ENCODE measurements at regions not wholly inside any gene's neighbourhood (a gene's known extent, or its start where the extent isn't known, plus 50 kb on each side); places are given as distances from the start of the nearest gene placed in this dataset.

DNA sequence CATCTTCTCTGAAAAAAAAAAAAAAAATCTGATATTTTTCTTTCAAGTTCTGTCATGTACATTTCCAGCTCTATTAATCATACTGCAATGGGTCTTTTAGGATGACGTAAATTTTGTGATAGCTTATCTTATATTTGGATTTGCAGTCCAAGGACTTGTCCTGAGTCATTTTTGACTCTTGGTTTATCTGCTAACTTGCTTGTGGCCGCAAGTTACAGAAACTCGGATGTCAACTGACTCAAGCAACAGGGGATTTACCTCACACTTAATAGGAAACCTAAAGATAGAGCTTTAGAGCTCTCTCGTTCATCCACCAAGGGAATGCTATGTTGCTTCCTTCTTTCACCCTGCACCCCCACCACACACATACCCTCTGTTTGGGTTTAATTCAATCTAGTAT is 1433.8 kb upstream of the TENM3 start:
- H3K36me3 ChIP-seq: no peaks in the 10 kb centered on the region
- no peak for ATAC-seq
- no peaks in the 10 kb centered on the region for H3K9me3 ChIP-seq
- H3K4me1 ChIP-seq: no peaks in the 10 kb centered on the region
- intact Hi-C loops (cut with DNase I): no loop called here
- no peak overlapping the region for H3K27ac ChIP-seq
- 45 to 58% methylated on average over 4 of the region's 4 CpGs for WGBS, 2 donors
- TF ChIP-seq, protein P1, sequence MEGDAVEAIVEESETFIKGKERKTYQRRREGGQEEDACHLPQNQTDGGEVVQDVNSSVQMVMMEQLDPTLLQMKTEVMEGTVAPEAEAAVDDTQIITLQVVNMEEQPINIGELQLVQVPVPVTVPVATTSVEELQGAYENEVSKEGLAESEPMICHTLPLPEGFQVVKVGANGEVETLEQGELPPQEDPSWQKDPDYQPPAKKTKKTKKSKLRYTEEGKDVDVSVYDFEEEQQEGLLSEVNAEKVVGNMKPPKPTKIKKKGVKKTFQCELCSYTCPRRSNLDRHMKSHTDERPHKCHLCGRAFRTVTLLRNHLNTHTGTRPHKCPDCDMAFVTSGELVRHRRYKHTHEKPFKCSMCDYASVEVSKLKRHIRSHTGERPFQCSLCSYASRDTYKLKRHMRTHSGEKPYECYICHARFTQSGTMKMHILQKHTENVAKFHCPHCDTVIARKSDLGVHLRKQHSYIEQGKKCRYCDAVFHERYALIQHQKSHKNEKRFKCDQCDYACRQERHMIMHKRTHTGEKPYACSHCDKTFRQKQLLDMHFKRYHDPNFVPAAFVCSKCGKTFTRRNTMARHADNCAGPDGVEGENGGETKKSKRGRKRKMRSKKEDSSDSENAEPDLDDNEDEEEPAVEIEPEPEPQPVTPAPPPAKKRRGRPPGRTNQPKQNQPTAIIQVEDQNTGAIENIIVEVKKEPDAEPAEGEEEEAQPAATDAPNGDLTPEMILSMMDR (IDR thresholded peaks at IDR 0.05): no peak
- H3K27me3 ChIP-seq: peaks cover 0 to 3% (median 0%) of the 10 kb centered on the region in 7 donors
- no peak for DNase-seq
- H3K4me3 ChIP-seq: no peak overlapping the region

DNA sequence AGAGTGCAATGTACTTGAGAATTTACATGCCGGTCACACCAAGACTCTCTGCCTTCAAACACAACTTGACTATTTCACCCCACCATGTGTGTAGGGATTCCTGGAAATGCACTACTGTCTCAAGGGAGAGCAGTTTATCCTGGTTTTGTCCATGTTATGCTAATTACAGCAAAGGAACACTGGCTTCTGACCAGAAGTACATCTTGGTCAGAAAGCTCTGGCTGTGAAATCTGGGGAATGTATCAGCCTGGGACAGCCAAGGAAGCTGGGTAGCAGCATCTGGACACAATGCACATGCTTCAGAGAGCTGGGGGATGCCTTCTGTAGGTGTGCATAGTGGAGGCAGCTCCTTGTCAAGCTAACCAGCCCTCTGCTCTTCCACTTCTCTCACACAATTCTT is 1432.6 kb upstream of the TENM3 start:
- Histone ChIP-seq H3K27me3 (peaks cover 0 to under 1% (median 0%) of the 10 kb centered on the region in 7 donors), H3K36me3 (no peaks in the 10 kb centered on the region), H3K27ac (no peak overlapping the region), H3K4me1 (no peaks in the 10 kb centered on the region), H3K9me3 (no peaks in the 10 kb centered on the region), H3K4me3 (no peak overlapping the region)
- ATAC-seq: peak in 1 of 8 donors; percentile 17
- DNase-seq: no peak
- WGBS, 2 donors: 75 to 85% methylated on average over 1 of the region's 1 CpG
- intact Hi-C loops (cut with DNase I): no loop called here
- TF ChIP-seq, protein P1 (IDR thresholded peaks at IDR 0.05): no peak

DNA sequence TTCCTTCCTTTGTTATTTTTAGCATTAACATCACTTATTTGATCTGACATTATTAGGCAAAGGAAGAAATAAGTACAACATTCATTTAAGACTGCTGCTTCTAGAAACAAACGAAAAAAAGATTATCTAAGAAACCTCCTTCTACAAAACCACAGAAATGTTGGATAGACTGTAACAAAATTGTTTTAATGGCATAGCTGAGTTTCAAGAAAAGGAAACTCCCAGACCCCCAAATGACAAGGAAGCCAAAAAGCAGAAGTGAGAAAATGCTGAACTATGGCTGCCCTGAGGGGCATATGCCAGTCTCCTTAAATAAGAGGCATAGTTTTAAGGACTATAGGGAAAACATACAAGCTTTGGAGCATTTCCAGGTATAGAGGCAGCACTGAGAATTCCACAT is 1431.6 kb upstream of the TENM3 start:
- no peaks in the 10 kb centered on the region for H3K9me3 ChIP-seq
- ATAC-seq (no peak), DNase-seq (no peak)
- H3K4me1 ChIP-seq: no peaks in the 10 kb centered on the region
- no peak overlapping the region for H3K27ac ChIP-seq
- H3K4me3 ChIP-seq: no peak overlapping the region
- TF ChIP-seq, protein P1 (IDR thresholded peaks at IDR 0.05): no peak
- 0% methylated on average over 1 of the region's 1 CpG for WGBS, 2 donors
- no peaks in the 10 kb centered on the region for H3K27me3 ChIP-seq
- H3K36me3 ChIP-seq: no peaks in the 10 kb centered on the region
- intact Hi-C loops (cut with DNase I): no loop called here

DNA sequence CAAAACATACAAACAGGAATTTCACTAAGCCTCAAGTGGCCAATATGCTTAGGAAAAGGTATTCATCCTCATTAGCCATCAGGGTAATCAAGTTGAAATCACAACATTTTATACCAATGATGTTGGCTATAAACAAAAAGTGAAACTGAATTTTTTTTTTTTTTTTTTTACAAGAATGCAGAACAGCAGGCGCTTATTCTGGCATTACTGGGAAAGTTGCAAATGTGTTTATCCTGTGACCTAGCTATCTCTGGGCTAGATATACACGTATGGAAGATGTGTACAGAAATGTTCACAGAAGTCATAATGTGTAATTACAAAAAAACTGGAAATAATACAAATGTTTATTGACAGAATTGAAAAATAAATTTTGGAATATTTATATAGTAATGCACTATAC is 1430.4 kb upstream of the TENM3 start:
- H3K27ac ChIP-seq: no peak overlapping the region
- WGBS, 2 donors: 59 to 68% methylated on average over 2 of the region's 2 CpGs
- no peaks in the 10 kb centered on the region for H3K9me3 ChIP-seq
- no peak for DNase-seq
- H3K36me3 ChIP-seq: no peaks in the 10 kb centered on the region
- ATAC-seq: no peak
- TF ChIP-seq, protein P1 (IDR thresholded peaks at IDR 0.05): no peak
- intact Hi-C loops (cut with DNase I): no loop called here
- H3K4me3 ChIP-seq: no peak overlapping the region
- H3K4me1 ChIP-seq: no peaks in the 10 kb centered on the region
- H3K27me3 ChIP-seq: no peaks in the 10 kb centered on the region
